Spinal cord (tissue), 9 donors: ENCODE measurements at regions not wholly inside any gene's neighbourhood (a gene's known extent, or its start where the extent isn't known, plus 50 kb on each side); places are given as distances from the start of the nearest gene placed in this dataset.

ENCODE experiments used
- DNase-seq, 6 donors: peaks; one replicate each; pipeline versions ENCODE4 v3.0.0 to v3.0.0-alpha.2; 2013 to 2015; ENCODE audit warnings: low spot score in 6 of 6, low read depth in 4 of 6
- H3K27ac ChIP-seq: one replicate; pipeline ENCODE4 v1.5.1; 2013; ENCODE audit warnings: low read depth, low read length, control low read depth
- H3K27me3 ChIP-seq: one replicate; pipeline ENCODE4 v1.6.1; 2013; ENCODE audit warnings: low read length; ENCODE audit not compliant: control insufficient read depth, insufficient read depth
- H3K36me3 ChIP-seq: one replicate; pipeline ENCODE4 v1.6.1; 2013; ENCODE audit warnings: low read length; ENCODE audit not compliant: control insufficient read depth, insufficient read depth
- H3K4me1 ChIP-seq: one replicate; pipeline ENCODE4 v1.6.1; 2013; ENCODE audit warnings: low read length; ENCODE audit not compliant: control insufficient read depth, insufficient read depth
- H3K4me3 ChIP-seq: one replicate; pipeline ENCODE4 v1.5.1; 2013; ENCODE audit warnings: low read depth, low read length, control low read depth
- H3K9me3 ChIP-seq: one replicate; pipeline ENCODE4 v1.6.1; 2013; ENCODE audit warnings: low read length; ENCODE audit not compliant: control insufficient read depth, insufficient read depth
- WGBS: methylation state at CpG from one replicate; pipeline ENCODE4 v1.1.5; 2013; ENCODE audit warnings: missing lambda C conversion rate; ENCODE audit not compliant: insufficient coverage; 5-methylcytosine and 5-hydroxymethylcytosine counted together
- donor health status: healthy.

DNA sequence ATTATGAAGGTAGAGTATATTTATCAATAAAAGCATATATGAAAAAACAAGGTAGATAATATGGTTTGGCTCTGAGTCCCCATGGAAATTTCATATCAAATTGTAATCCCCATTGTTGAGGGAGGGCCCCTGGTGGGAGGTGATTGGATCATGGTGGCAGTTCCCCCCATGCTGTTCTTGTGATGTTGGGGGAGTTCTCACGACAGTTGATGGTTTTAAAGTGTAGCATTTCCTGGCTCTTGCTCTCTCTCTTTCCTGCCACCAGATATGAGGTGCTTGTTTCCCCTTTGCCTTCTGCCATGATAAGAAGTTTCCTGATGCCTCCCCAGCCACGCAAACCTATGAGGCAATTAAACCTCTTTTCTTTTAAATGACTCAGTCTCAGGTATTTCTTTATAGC lies 260.4 kb downstream of the PPARGC1A start:
- Histone ChIP-seq H3K9me3 (peaks cover 2% of the 10 kb centered on the region), H3K27ac (no peak overlapping the region), H3K36me3 (no peaks in the 10 kb centered on the region), H3K27me3 (no peaks in the 10 kb centered on the region), H3K4me1 (no peaks in the 10 kb centered on the region), H3K4me3 (no peak overlapping the region)
- no CpG with 5 or more reads among the region's 2 CpGs for WGBS
- DNase-seq = no peak

DNA sequence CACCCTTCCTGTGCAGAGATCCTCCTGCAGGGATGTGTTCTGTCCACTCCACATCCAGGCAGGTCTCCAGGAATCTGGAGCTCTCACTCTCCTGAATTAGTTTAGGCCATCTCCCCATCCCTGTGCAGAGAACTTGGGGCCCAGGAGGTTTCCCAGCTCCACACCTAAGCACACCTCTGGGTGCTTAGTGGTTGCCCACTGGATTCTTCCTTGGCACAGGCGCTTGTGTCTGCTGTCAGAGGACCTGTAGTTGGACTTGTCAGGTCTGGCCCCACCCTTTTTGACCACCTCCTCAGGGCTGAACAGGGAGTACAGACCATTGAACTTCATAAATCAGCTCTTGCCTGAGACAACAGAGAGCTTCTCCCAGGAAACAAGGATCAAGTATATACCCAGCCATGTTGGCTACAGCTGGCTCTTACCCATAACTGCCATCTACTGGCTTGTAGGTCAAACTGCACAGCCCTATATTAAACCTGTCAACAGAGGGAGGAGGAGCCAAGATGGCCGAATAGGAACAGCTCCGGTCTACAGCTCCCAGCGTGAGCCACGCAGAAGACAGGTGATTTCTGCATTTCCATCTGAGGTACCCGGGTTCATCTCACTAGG lies 275.5 kb downstream of the PPARGC1A start:
- WGBS = 91% methylated on average over 1 of the region's 6 CpGs
- Histone ChIP-seq H3K9me3 (no peaks in the 10 kb centered on the region), H3K27me3 (no peaks in the 10 kb centered on the region), H3K27ac (no peak overlapping the region), H3K36me3 (no peaks in the 10 kb centered on the region), H3K4me1 (no peaks in the 10 kb centered on the region), H3K4me3 (no peak overlapping the region)
- peak in 1 of 6 donors; percentile 3 for DNase-seq

DNA sequence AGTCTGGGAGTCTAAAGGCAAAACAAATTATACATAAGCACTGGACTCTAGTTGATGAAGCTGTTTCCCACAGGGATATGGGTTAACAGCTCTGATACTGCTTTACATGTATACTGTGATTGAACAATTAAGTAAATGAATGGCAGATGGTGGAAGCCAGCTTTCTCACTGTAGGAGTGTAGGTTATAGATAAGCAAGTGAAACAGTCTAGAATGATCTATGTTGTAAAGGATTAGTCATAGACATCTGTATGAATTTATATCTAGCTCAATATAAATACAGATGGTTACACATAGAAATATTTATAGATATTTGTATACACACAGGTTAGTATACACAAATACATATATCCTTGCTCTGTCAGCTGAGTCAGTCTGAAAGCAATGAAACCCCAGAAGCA lies 276.1 kb downstream of the PPARGC1A start:
- Histone ChIP-seq H3K4me3 (no peak overlapping the region), H3K27me3 (no peaks in the 10 kb centered on the region), H3K27ac (no peak overlapping the region), H3K9me3 (no peaks in the 10 kb centered on the region), H3K4me1 (no peaks in the 10 kb centered on the region), H3K36me3 (no peaks in the 10 kb centered on the region)
- DNase-seq = no peak

DNA sequence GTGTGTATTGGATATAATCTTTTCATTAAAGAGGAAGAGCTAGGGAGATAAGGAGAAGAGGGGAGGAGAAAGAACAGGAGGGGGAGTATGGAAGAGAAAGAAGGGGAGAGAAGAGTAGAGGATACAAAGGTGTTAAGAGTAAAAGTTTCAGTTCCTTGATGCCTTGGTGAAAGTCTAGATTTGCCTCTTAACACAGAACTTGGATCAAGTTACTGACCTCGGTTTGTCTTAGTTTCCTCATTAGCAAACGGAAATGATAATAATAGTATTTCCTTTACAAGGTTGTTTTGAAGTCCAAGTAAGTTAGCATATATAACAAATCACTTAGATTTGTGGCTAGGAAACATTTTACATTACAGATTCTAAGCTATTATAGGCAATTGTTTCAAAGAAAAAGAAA lies 287.1 kb downstream of the PPARGC1A start:
- Histone ChIP-seq H3K4me1 (no peaks in the 10 kb centered on the region), H3K4me3 (no peak overlapping the region), H3K9me3 (no peaks in the 10 kb centered on the region), H3K27me3 (no peaks in the 10 kb centered on the region), H3K27ac (no peak overlapping the region), H3K36me3 (no peaks in the 10 kb centered on the region)
- DNase-seq = no peak
- no CpG with 5 or more reads among the region's 2 CpGs for WGBS

DNA sequence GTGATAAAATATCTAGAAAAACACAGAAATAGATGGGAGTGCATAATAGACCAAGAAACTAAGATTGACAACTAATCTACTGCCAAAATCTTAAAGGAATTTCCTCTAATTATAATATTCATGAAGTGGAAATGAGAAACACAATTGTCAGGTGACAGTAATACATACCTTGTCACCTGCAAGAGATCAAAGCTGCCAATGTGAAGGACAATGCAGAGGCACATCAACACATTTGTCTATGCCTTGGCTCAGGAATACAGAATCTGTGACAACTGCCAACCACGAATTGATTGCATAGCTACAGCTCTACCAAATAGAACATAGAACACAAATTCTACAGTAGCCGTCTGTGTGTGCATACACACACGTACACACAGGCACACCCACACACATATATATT lies 295.7 kb downstream of the PPARGC1A start:
- 93% methylated on average over 3 of the region's 3 CpGs for WGBS
- H3K4me1 ChIP-seq = no peaks in the 10 kb centered on the region
- H3K9me3 ChIP-seq = peaks cover 2% of the 10 kb centered on the region

DNA sequence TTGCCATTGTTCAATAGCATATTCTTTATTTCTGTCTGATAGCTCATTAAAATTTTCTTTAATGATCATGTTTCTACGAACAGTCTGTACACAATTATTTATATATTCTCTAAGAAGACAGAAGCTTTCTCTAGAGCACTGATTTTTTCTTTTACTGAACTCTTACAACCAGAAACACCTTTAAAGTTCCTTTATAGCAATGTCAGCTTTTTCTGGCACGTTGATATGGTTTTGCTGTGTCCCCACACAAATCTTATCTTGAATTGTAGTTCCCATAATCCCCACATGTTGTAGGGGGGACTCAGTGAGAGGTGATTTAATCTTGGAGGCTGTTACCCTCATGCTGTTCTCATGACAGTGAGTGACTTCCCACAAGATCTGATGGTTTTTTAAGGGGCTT lies 299.4 kb downstream of the PPARGC1A start:
- no CpG with 5 or more reads among the region's 2 CpGs for WGBS
- Histone ChIP-seq H3K27me3 (no peaks in the 10 kb centered on the region), H3K27ac (no peak overlapping the region), H3K4me1 (no peaks in the 10 kb centered on the region), H3K36me3 (no peaks in the 10 kb centered on the region), H3K4me3 (no peak overlapping the region), H3K9me3 (peaks cover 2% of the 10 kb centered on the region)
- DNase-seq = no peak

More for the DNA sequence above, 295.7 kb downstream of the PPARGC1A start:
- Histone ChIP-seq H3K27me3 (no peaks in the 10 kb centered on the region), H3K27ac (no peak overlapping the region), H3K4me3 (no peak overlapping the region), H3K36me3 (no peaks in the 10 kb centered on the region)
- DNase-seq = no peak

DNA sequence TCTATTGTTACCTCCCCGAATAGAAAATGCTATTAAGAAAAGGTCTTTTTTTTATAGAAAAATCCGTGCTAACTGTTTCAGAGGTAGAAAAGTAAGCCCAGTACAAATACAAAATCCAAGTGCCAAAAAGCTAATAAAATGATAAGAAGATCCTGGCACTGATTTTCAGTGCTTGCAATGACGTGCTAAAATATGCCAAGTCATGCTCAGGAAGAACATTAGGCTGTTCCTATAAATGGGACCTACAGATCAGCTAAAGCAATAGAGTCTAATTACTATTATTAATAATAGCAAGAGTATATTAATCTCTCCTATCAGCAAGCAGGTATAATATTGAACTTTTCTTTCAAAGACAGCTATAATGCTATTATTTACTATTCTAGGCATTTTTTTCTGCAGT lies 305.8 kb downstream of the PPARGC1A start:
- peak in 1 of 6 donors; percentile 12 for DNase-seq
- Histone ChIP-seq H3K4me1 (no peaks in the 10 kb centered on the region), H3K36me3 (no peaks in the 10 kb centered on the region), H3K9me3 (no peaks in the 10 kb centered on the region), H3K27ac (no peak overlapping the region), H3K27me3 (no peaks in the 10 kb centered on the region), H3K4me3 (no peak overlapping the region)
- no CpG with 5 or more reads among the region's 3 CpGs for WGBS

DNA sequence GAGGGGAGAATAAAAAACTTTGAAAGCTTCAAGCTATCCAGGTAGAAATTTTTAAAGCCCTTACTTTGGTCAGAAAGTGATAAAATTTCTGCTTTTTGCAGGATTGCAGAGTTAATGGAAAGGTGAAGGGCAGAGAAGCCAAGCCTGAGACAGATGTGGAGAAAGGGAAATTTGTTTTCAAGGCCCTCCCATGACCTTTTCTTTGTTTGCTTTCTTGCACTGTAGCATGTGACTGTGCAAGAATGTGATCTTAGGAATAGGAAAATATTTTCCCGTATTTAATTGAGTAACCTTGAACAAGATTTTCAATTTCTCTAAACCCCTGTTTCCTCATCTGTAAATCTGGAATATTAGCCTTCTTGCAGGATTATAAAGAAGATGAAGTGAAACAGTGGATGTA lies 307.2 kb downstream of the PPARGC1A start:
- no peaks in the 10 kb centered on the region for H3K27me3 ChIP-seq
- H3K36me3 ChIP-seq = no peaks in the 10 kb centered on the region
- no peak overlapping the region for H3K4me3 ChIP-seq
- no peaks in the 10 kb centered on the region for H3K4me1 ChIP-seq
- no CpG with 5 or more reads among the region's 1 CpG for WGBS
- no peaks in the 10 kb centered on the region for H3K9me3 ChIP-seq
- H3K27ac ChIP-seq = no peak overlapping the region
- DNase-seq = no peak

DNA sequence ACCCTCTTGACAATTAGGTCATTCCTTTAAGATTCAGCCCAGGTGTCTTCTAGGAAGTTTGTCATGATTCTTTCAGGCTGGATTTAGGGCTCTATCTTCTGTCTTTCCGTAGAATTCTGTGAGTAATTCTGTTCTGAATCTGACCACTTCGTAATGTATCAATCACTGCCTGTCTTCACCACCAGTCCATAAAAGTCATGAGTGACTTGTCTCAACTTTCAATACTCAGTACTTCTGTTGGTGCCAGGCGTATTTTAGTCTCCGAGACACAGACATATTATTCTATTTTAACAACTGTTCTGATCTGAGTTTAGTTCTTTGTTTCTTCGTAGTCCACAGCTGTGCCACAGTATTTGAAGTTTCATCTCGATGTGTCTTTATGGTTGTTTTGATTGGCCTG lies 310.7 kb downstream of the PPARGC1A start:
- Histone ChIP-seq H3K36me3 (no peaks in the 10 kb centered on the region), H3K4me1 (no peaks in the 10 kb centered on the region), H3K4me3 (no peak overlapping the region), H3K9me3 (no peaks in the 10 kb centered on the region), H3K27me3 (no peaks in the 10 kb centered on the region), H3K27ac (no peak overlapping the region)
- DNase-seq = no peak
- no CpG with 5 or more reads among the region's 6 CpGs for WGBS

DNA sequence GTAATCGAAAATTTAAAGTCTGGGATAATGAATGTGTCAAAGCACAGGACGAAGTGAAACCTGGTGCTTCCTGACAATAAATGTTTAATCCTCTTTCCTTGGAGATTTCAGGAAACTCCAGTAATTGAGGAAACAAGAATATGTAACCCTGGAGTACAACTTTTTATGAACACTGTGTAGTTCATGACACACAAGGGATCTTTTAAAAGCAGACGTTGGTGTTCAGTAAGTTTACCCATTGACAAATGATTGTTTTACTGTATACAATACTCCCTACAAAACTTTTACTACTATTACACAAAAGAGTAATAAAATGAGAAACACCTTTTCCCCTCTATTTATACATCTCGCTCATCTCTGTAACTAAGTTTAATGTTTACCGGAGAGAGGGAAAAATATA lies 312.4 kb downstream of the PPARGC1A start:
- no peaks in the 10 kb centered on the region for H3K4me1 ChIP-seq
- no peak overlapping the region for H3K4me3 ChIP-seq
- H3K36me3 ChIP-seq = no peaks in the 10 kb centered on the region
- peak in 1 of 6 donors; percentile 33 for DNase-seq
- no CpG with 5 or more reads among the region's 5 CpGs for WGBS
- H3K27ac ChIP-seq = no peak overlapping the region
- no peaks in the 10 kb centered on the region for H3K27me3 ChIP-seq
- no peaks in the 10 kb centered on the region for H3K9me3 ChIP-seq
